GM12878 (cell line): ENCODE measurements at regions not wholly inside any gene's neighbourhood (a gene's known extent, or its start where the extent isn't known, plus 50 kb on each side); places are given as distances from the start of the nearest gene placed in this dataset.

Experiments used
- ATAC-seq: fragments of 200-7000 bp; cut with Tn5 transposase; 3 replicates; pipeline ENCODE4 v1.9.1; 2020; ENCODE audit warnings: mild to moderate bottlenecking, moderate library complexity
- BruUV-seq: library from RNA; stranded (reverse); fragments of 400-500 nt; replicated peaks from 2 replicates; lab custom pipeline; 2021; lab: Mats Ljungman, UMichigan
- CTCF ChIA-PET: fragments of 300-600 bp; sonication (Branson Sonifier 250); formaldehyde crosslinking; extraction: SDS; loops from one replicate; lab custom pipeline; 2021; ENCODE audit warnings: inconsistent platforms; lab: Yijun Ruan, JAX
- POLR2A ChIA-PET: fragments of 350-600 bp; formaldehyde crosslinking; extraction: SDS; loops from one replicate; lab custom pipeline; 2021; ENCODE audit warnings: inconsistent platforms; lab: Charles Lee
- RAD21 ChIA-PET: fragments of 300-600 bp; sonication (Branson Sonifier 250); formaldehyde crosslinking; loops from one replicate; lab custom pipeline; 2023; ENCODE audit warnings: antibody characterized with exemption; ENCODE audit not compliant: unreplicated experiment; lab: Charles Lee
- SMC1A ChIA-PET: fragments of 300-600 bp; sonication (Branson Sonifier 250); formaldehyde crosslinking; loops from one replicate; lab custom pipeline; 2023; ENCODE audit not compliant: unreplicated experiment, uncharacterized antibody; lab: Charles Lee
- DNase-seq: peaks from one replicate; pipeline ENCODE4 v3.0.0-alpha.2; 2011; ENCODE audit warnings: low read depth, low spot score
- FAIRE-seq: peaks from 3 replicates; lab custom pipeline; 2011; peaks lifted over from hg19 to GRCh38; lab: Jason Lieb, UNC
- H2AFZ ChIP-seq: 2 replicates; pipeline ENCODE4 v1.6.0; 2011; ENCODE audit warnings: low read depth, low read length, control low read depth; ENCODE audit not compliant: control insufficient read depth
- H3K27ac ChIP-seq: 2 replicates; pipeline ENCODE4 v1.5.1; 2011; ENCODE audit warnings: control low read depth; ENCODE audit not compliant: control insufficient read depth, insufficient read depth
- H3K27me3 ChIP-seq, 2 experiments: replicated peaks in 1 of 2; 2 replicates each; pipeline versions ENCODE4 v1.6.0 to v1.6.1; 2011; ENCODE audit warnings: low read length in 1 of 2; ENCODE audit not compliant: control insufficient read depth in 2 of 2, insufficient read depth in 2 of 2
- H3K36me3 ChIP-seq, 2 experiments: 2 replicates each; pipeline ENCODE4 v1.5.1; 2011; ENCODE audit warnings: low read length in 1 of 2; ENCODE audit not compliant: control insufficient read depth in 2 of 2, insufficient read depth in 2 of 2
- H3K4me1 ChIP-seq: 2 replicates; pipeline ENCODE4 v1.6.1; 2011; ENCODE audit warnings: mild to moderate bottlenecking, low read length, moderate library complexity, mixed read lengths; ENCODE audit not compliant: control insufficient read depth, insufficient read depth
- H3K4me2 ChIP-seq: 2 replicates; pipeline ENCODE4 v1.6.0; 2011; ENCODE audit warnings: control low read depth; ENCODE audit not compliant: control insufficient read depth, insufficient read depth
- H3K4me3 ChIP-seq: fragments of 200-600 bp; sonication (generic); 2 replicates; pipeline ENCODE4 v1.5.1; 2016
- H3K79me2 ChIP-seq: 2 replicates; pipeline ENCODE4 v1.6.0; 2011; ENCODE audit warnings: low read length; ENCODE audit not compliant: control insufficient read depth, insufficient read depth
- H3K9ac ChIP-seq: 2 replicates; pipeline ENCODE4 v1.8.0; 2011; ENCODE audit warnings: low read length, control low read depth, mixed read lengths; ENCODE audit not compliant: control insufficient read depth, insufficient read depth
- H3K9me3 ChIP-seq: replicated peaks from 3 replicates; pipeline ENCODE4 v1.5.1; 2011; ENCODE audit warnings: mild to moderate bottlenecking, low read length; ENCODE audit not compliant: control insufficient read depth, insufficient read depth
- H4K20me1 ChIP-seq: 2 replicates; pipeline ENCODE4 v1.6.0; 2011; ENCODE audit not compliant: control insufficient read depth, insufficient read depth
- BHLHE40 ChIP-seq, 2 experiments: fragments of 450-650 bp in 1 of 2; IDR thresholded peaks; 2 replicates each; pipeline ENCODE4 v1.6.1; 2011 to 2017; ENCODE audit warnings: low read depth in 2 of 2, borderline replicate concordance in 1 of 2, improper control_type of control experiment in 1 of 2, low read length in 1 of 2, mild to moderate bottlenecking in 1 of 2
- E4F1 ChIP-seq: fragments of 450-650 bp; IDR thresholded peaks from 2 replicates; pipeline ENCODE4 v1.6.1; 2018; ENCODE audit warnings: borderline replicate concordance, mild to moderate bottlenecking; ENCODE audit not compliant: partially characterized antibody
- IRF3 ChIP-seq: fragments of 450-650 bp; IDR thresholded peaks from 2 replicates; pipeline ENCODE4 v1.6.1; 2014; ENCODE audit warnings: mild to moderate bottlenecking
- JUND ChIP-seq: IDR thresholded peaks from 2 replicates; pipeline ENCODE4 v1.6.1; 2012; ENCODE audit warnings: low read depth, mild to moderate bottlenecking, low read length, improper control_type of control experiment, moderate library complexity
- RELA ChIP-seq: fragments of 450-650 bp; IDR thresholded peaks from 2 replicates; pipeline ENCODE4 v1.8.0; 2014; ENCODE audit warnings: borderline replicate concordance; ENCODE audit not compliant: partially characterized antibody
- STAT1 ChIP-seq: fragments of 450-650 bp; conservative IDR thresholded peaks from 2 replicates; pipeline ENCODE4 v1.6.1; 2014; ENCODE audit warnings: antibody characterized with exemption, mild to moderate bottlenecking
- SUPT20H ChIP-seq: IDR thresholded peaks from 2 replicates; pipeline ENCODE4 v1.6.1; 2011; ENCODE audit warnings: low read depth, mild to moderate bottlenecking, low read length, moderate library complexity, borderline replicate concordance; ENCODE audit not compliant: control insufficient read depth
- WRNIP1 ChIP-seq: IDR thresholded peaks from 2 replicates; pipeline ENCODE4 v1.6.1; 2011; ENCODE audit warnings: low read depth, low read length, improper control_type of control experiment, borderline replicate concordance
- ZBED1 ChIP-seq: IDR thresholded peaks from 2 replicates; pipeline ENCODE4 v1.6.1; 2016; ENCODE audit warnings: borderline replicate concordance
- ZNF207 ChIP-seq: fragments of 450-650 bp; IDR thresholded peaks from 2 replicates; pipeline ENCODE4 v1.6.1; 2014; ENCODE audit warnings: antibody characterized with exemption, mild to moderate bottlenecking, borderline replicate concordance
- ZSCAN29 ChIP-seq: fragments of 450-650 bp; IDR thresholded peaks from 2 replicates; pipeline ENCODE4 v1.6.1; 2017; ENCODE audit warnings: mild to moderate bottlenecking, moderate library complexity
- WGBS: methylation state at CpG from one replicate; pipeline ENCODE4 v1.1.6; 2016; ENCODE audit warnings: low lambda C conversion rate; ENCODE audit not compliant: insufficient replicate concordance, insufficient coverage; ENCODE audit errors: missing lambda C conversion rate; 5-methylcytosine and 5-hydroxymethylcytosine counted together
- in situ Hi-C: fragments of 300-500 bp; cut with MboI; formaldehyde crosslinking; loops from 9 replicates; pipeline ENCODE4 v1.14.3; 2018; ENCODE audit warnings: mixed read lengths
- intact Hi-C: fragments of 100-400 bp; cut with micrococcal nuclease; formaldehyde crosslinking; loops from one replicate; pipeline ENCODE4 v1.14.2; 2022; ENCODE audit not compliant: unreplicated experiment
- TF ChIP-seq, protein P1 (sequence below): fragments of 450-650 bp; IDR thresholded peaks from 2 replicates; pipeline ENCODE4 v1.6.1; 2017; ENCODE audit warnings: low read depth, mild to moderate bottlenecking, moderate library complexity

DNA sequence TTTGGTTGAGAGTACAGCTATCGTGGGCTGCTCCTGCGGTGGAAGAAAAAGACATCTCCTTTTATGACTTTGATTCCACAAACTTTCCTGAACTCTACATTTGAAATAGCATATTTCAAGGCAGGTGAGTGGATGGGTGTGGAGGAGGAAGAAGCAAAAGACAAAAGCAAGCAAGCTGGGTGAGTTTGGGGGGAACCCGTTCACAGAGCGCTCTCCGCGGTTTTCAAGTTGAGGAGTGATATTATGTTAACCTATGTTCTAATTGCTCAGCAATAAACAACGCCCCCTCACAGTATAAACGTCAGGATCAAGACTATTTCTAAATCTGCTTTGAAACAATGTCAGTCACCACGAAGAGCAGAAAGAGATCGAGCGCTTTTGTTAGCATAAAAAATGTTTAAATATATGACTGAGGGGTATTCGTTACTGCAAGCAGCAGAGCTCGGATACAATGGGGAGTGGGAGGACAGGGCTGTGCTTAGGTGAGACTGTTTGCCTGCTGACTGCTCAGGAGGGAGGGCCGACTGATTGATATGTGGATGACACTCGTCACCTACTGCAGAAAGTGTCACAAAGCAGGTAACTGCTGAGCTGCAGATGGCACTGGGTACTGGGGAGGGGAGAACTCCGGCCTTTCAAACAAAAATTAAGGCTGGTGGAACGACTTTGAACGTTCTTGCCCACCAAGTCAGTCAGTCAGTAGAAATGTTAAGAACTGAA lies 236.5 kb downstream of the DRD1 start:
- BruUV-seq: no TSS peak
- ChIA-PET SMC1A (no interaction called here), POLR2A (no interaction called here), RAD21 (no interaction called here), CTCF (no interaction called here)
- WGBS: 32% methylated on average over 18 of the region's 18 CpGs
- no peak overlapping the region for H3K4me2 ChIP-seq
- no peaks in the 10 kb centered on the region for H4K20me1 ChIP-seq
- H3K27me3 ChIP-seq: no peaks in the 10 kb centered on the region
- no peak overlapping the region for H3K9ac ChIP-seq
- H3K27ac ChIP-seq: no peak overlapping the region
- no peaks in the 10 kb centered on the region for H3K4me1 ChIP-seq
- no peak overlapping the region for H2AFZ ChIP-seq
- intact Hi-C loops (no loop called here), in situ Hi-C loops (no loop called here)
- H3K4me3 ChIP-seq: no peak overlapping the region
- no peak for DNase-seq
- H3K36me3 ChIP-seq: no peaks in the 10 kb centered on the region
- no peak for ATAC-seq
- TF ChIP-seq IRF3 (no peak), BHLHE40 (IDR thresholded peaks at IDR 0.05; ENCODE audit: borderline replicate concordance in 1 of 2, low read depth in 2 of 2, low read length in 1 of 2) (no peak), STAT1 (no peak)
- no peak for FAIRE-seq
- H3K9me3 ChIP-seq: no peaks in the 10 kb centered on the region
- no peaks in the 10 kb centered on the region for H3K79me2 ChIP-seq

- in situ Hi-C loops (no loop called here), intact Hi-C loops (no loop called here)
- no peak overlapping the region for H2AFZ ChIP-seq
- DNase-seq (no peak), ATAC-seq (no peak), FAIRE-seq (no peak)
- no peaks in the 10 kb centered on the region for H3K79me2 ChIP-seq
- no peaks in the 10 kb centered on the region for H4K20me1 ChIP-seq
- POLR2A ChIA-PET: no interaction called here
- no peak overlapping the region for H3K9ac ChIP-seq
- no peak overlapping the region for H3K4me3 ChIP-seq
- RAD21 ChIA-PET: no interaction called here
- no TSS peak for BruUV-seq
- CTCF ChIA-PET: no interaction called here
- WGBS: 19% methylated on average over 4 of the region's 4 CpGs
- no peaks in the 10 kb centered on the region for H3K9me3 ChIP-seq
- no peaks in the 10 kb centered on the region for H3K36me3 ChIP-seq
- H3K27me3 ChIP-seq: no peaks in the 10 kb centered on the region
- no peaks in the 10 kb centered on the region for H3K4me1 ChIP-seq
- SMC1A ChIA-PET: no interaction called here
- no peak overlapping the region for H3K27ac ChIP-seq
- no peak overlapping the region for H3K4me2 ChIP-seq
- TF ChIP-seq JUND (no peak), E4F1 (no peak), ZSCAN29 (no peak), ZNF207 (no peak), SUPT20H (no peak), RELA (no peak), WRNIP1 (no peak), ZBED1 (no peak)
- TF ChIP-seq, protein P1, sequence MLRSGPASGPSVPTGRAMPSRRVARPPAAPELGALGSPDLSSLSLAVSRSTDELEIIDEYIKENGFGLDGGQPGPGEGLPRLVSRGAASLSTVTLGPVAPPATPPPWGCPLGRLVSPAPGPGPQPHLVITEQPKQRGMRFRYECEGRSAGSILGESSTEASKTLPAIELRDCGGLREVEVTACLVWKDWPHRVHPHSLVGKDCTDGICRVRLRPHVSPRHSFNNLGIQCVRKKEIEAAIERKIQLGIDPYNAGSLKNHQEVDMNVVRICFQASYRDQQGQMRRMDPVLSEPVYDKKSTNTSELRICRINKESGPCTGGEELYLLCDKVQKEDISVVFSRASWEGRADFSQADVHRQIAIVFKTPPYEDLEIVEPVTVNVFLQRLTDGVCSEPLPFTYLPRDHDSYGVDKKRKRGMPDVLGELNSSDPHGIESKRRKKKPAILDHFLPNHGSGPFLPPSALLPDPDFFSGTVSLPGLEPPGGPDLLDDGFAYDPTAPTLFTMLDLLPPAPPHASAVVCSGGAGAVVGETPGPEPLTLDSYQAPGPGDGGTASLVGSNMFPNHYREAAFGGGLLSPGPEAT: no peak
Measured at GRCh38 chr5:175206669-175207068, 237.3 kb downstream of the DRD1 start.
